ENCODE measurements at regions not wholly inside any gene's neighbourhood (a gene's known extent, or its start where the extent isn't known, plus 50 kb on each side); places are given as distances from the start of the nearest gene placed in this dataset.

DNA sequence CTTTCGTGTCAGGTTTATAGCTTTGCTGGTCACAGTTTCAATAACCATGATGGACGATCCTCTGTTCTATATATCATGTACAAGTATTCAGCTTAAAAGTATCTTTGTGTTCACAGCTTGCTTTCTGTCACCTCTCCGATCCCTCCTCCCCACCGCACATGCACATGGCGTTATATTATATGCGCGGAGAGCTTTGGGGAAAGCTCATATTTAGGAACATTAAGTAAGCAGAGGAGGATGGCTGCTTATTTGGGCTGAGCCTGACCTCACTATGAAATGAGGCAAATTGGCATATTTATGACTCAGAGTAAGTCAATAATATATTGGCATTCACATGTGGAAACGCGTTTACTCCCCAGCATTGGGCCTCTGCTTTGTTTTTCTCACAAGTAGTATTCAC is 360.5 kb downstream of the HLX start:
- Histone ChIP-seq H3K4me2 (replicated peaks; ENCODE audit: low read depth, low read length, poor library complexity, severe bottlenecking) (no peak overlapping the region), H2AFZ (ENCODE audit: insufficient read depth, low read depth, low read length, poor library complexity, severe bottlenecking) (no peak overlapping the region), H3K27ac (ENCODE audit: low read length in 2 of 2) (no peak overlapping the region), H3K79me2 (ENCODE audit: control insufficient read depth, insufficient read depth, low read length) (no peaks in the 10 kb centered on the region), H3K36me3 (replicated peaks in 1 of 2; ENCODE audit: control extremely low read depth in 1 of 2, control insufficient read depth in 1 of 2, extremely low read depth in 1 of 2, insufficient read depth in 2 of 2, low read length in 1 of 2) (no peaks in the 10 kb centered on the region), H4K20me1 (ENCODE audit: control insufficient read depth, insufficient read depth, low read length, poor library complexity, severe bottlenecking) (no peaks in the 10 kb centered on the region), H3K9ac (ENCODE audit: low read length) (no peak overlapping the region), H3K27me3 (replicated peaks in 1 of 4; ENCODE audit: control extremely low read depth in 1 of 4, control insufficient read depth in 3 of 4, insufficient read depth in 4 of 4, low read length in 3 of 4) (peaks cover 0 to 3% (median 0%) of the 10 kb centered on the region in 4 experiments), H3K4me1 (ENCODE audit: control insufficient read depth in 2 of 2, insufficient read depth in 2 of 2, low read length in 2 of 2) (no peaks in the 10 kb centered on the region), H3K4me3 (ENCODE audit: control extremely low read depth in 1 of 5, extremely low read depth in 1 of 5, insufficient read depth in 1 of 5, low read depth in 2 of 5, low read length in 4 of 5) (no peak overlapping the region), H3K9me3 (ENCODE audit: control extremely low read depth in 1 of 3, control insufficient read depth in 2 of 3, insufficient read depth in 1 of 3, low read length in 2 of 3) (no peaks in the 10 kb centered on the region)
- DNase-seq: no peak
- TF ChIP-seq CTCF (IDR thresholded peaks at IDR 0.05) (no peak), EZH2 (IDR thresholded peaks at IDR 0.05; ENCODE audit: borderline replicate concordance, insufficient read depth, low read depth, low read length, poor library complexity, severe bottlenecking) (no peak)
- no peak overlapping the region for H3K4me3 Mint-ChIP-seq
- CTCF ChIA-PET: no interaction called here
- no peak for ATAC-seq (ENCODE audit: low read depth)
- intact Hi-C loops (cut with micrococcal nuclease): no loop called here
- POLR2A ChIA-PET: no interaction called here
- no peak overlapping the region for H3K27ac Mint-ChIP-seq
- peaks cover 3% of the 10 kb centered on the region for H3K27me3 Mint-ChIP-seq
- H3K9me3 Mint-ChIP-seq (ENCODE audit: insufficient read depth): no peaks in the 10 kb centered on the region
- H3K4me1 Mint-ChIP-seq: no peaks in the 10 kb centered on the region
- 100% methylated on average over 4 of the region's 9 CpGs for WGBS (ENCODE audit: insufficient coverage)

DNA sequence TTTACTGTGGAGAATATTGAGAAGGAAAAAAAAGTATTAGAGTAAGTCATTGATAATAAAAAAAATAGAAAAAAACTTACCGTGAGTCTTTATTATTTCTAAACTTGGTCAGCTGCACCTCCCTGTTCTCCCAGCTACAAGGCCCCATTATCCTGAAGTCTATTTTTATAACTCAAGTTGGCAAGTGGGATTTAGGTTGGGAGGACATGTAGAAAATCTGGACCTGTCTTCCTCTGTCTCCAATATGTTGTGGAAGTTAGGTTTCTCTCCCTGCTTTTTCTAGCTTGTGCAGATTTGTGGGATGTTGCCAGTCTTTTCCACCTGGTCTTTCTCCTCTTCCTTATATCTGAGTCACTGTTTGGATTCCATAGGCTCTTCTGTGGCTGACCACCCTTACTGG is 361.4 kb downstream of the HLX start:
- ATAC-seq (ENCODE audit: low read depth) (no peak), DNase-seq (no peak)
- Histone ChIP-seq H3K79me2 (ENCODE audit: control insufficient read depth, insufficient read depth, low read length) (no peaks in the 10 kb centered on the region), H3K9me3 (ENCODE audit: control extremely low read depth in 1 of 3, control insufficient read depth in 2 of 3, insufficient read depth in 1 of 3, low read length in 2 of 3) (no peaks in the 10 kb centered on the region), H4K20me1 (ENCODE audit: control insufficient read depth, insufficient read depth, low read length, poor library complexity, severe bottlenecking) (no peaks in the 10 kb centered on the region), H3K9ac (ENCODE audit: low read length) (no peak overlapping the region), H3K4me3 (ENCODE audit: control extremely low read depth in 1 of 5, extremely low read depth in 1 of 5, insufficient read depth in 1 of 5, low read depth in 2 of 5, low read length in 4 of 5) (no peak overlapping the region), H2AFZ (ENCODE audit: insufficient read depth, low read depth, low read length, poor library complexity, severe bottlenecking) (no peak overlapping the region), H3K4me2 (replicated peaks; ENCODE audit: low read depth, low read length, poor library complexity, severe bottlenecking) (no peak overlapping the region), H3K27me3 (replicated peaks in 1 of 4; ENCODE audit: control extremely low read depth in 1 of 4, control insufficient read depth in 3 of 4, insufficient read depth in 4 of 4, low read length in 3 of 4) (peaks cover 0 to 3% (median 0%) of the 10 kb centered on the region in 4 experiments), H3K27ac (ENCODE audit: low read length in 2 of 2) (no peak overlapping the region), H3K4me1 (ENCODE audit: control insufficient read depth in 2 of 2, insufficient read depth in 2 of 2, low read length in 2 of 2) (no peaks in the 10 kb centered on the region), H3K36me3 (replicated peaks in 1 of 2; ENCODE audit: control extremely low read depth in 1 of 2, control insufficient read depth in 1 of 2, extremely low read depth in 1 of 2, insufficient read depth in 2 of 2, low read length in 1 of 2) (no peaks in the 10 kb centered on the region)
- no peak overlapping the region for H3K4me3 Mint-ChIP-seq
- no peak overlapping the region for H3K27ac Mint-ChIP-seq
- no peaks in the 10 kb centered on the region for H3K4me1 Mint-ChIP-seq
- CTCF ChIA-PET: no interaction called here
- H3K27me3 Mint-ChIP-seq: peaks cover 8% of the 10 kb centered on the region
- intact Hi-C loops (cut with micrococcal nuclease): no loop called here
- WGBS (ENCODE audit: insufficient coverage): no CpG with 5 or more reads among the region's 1 CpG
- no peaks in the 10 kb centered on the region for H3K9me3 Mint-ChIP-seq (ENCODE audit: insufficient read depth)
- POLR2A ChIA-PET: no interaction called here
- TF ChIP-seq CTCF (IDR thresholded peaks at IDR 0.05) (no peak), EZH2 (IDR thresholded peaks at IDR 0.05; ENCODE audit: borderline replicate concordance, insufficient read depth, low read depth, low read length, poor library complexity, severe bottlenecking) (no peak)

Data from B cell (primary cell).